Adipocyte (in vitro differentiated cells): ENCODE measurements at regions not wholly inside any gene's neighbourhood (a gene's known extent, or its start where the extent isn't known, plus 50 kb on each side); places are given as distances from the start of the nearest gene placed in this dataset.
"Not testable (repeated sequence)": the region's sequence is repeated elsewhere in the genome, so short reads cannot be mapped to it uniquely, and the experiment has no call there.

Experiments used
- DNase-seq: peaks from one replicate; pipeline ENCODE4 v3.0.0-alpha.2; 2015; ENCODE audit warnings: low read depth
- H3K27me3 ChIP-seq: replicated peaks from 2 replicates; pipeline ENCODE4 v1.7.0; 2013; ENCODE audit warnings: mild to moderate bottlenecking, low read length, moderate library complexity; ENCODE audit not compliant: control insufficient read depth, insufficient read depth
- H3K36me3 ChIP-seq: 2 replicates; pipeline ENCODE4 v1.7.0; 2013; ENCODE audit warnings: low read length, mild to moderate bottlenecking, moderate library complexity; ENCODE audit not compliant: control insufficient read depth, insufficient read depth, severe bottlenecking
- H3K4me1 ChIP-seq: 2 replicates; pipeline ENCODE4 v1.7.0; 2013; ENCODE audit warnings: mild to moderate bottlenecking, low read length, moderate library complexity; ENCODE audit not compliant: control insufficient read depth, insufficient read depth
- H3K4me3 ChIP-seq: 2 replicates; pipeline ENCODE4 v1.7.0; 2013; ENCODE audit warnings: mild to moderate bottlenecking, low read length, moderate library complexity
- H3K9ac ChIP-seq: 2 replicates; pipeline ENCODE4 v1.7.0; 2013; ENCODE audit warnings: mild to moderate bottlenecking, low read length, moderate library complexity
- H3K9me3 ChIP-seq: 2 replicates; pipeline ENCODE4 v1.7.0; 2013; ENCODE audit warnings: mild to moderate bottlenecking, low read length, moderate library complexity; ENCODE audit not compliant: control insufficient read depth

DNA sequence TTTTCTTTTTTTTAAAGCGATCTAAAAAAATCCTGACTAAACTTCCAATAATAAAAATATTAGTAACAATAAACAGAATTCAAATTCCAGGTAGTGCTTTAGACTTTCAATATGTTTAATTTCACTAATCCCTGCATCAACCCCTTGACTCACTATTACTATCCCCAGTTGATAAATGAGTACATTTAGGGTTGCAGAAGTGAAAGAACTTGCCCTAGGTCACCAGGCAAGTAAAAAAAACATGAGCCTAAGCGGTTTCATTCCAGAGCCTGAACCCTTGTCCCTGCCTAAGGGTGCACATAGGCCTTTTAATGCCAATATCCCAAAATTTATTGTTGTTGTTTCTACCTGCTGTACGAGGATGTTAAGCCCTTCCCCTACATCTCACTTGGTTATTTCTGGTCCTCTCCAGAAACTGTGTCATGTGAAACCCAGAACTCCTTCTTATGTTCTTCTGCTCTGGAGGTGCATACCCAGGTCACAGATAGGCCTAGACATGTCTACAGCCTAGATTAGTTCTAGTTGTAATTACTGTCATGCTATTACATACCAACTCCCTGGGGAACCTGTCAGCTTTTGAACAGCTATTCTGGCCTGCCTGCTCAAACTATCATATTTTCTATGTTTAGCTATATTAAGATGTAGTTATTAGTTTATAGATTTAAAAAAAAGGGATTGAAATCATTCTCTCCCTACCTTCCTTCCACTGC, 244.5 kb upstream of the PITX2 start:
- peak; percentile 48 for DNase-seq
- Histone ChIP-seq H3K27me3 (no peaks in the 10 kb centered on the region), H3K36me3 (no peaks in the 10 kb centered on the region), H3K9me3 (no peaks in the 10 kb centered on the region), H3K9ac (no peak overlapping the region), H3K4me1 (peaks cover 54% of the 10 kb centered on the region), H3K4me3 (no peak overlapping the region)

DNA sequence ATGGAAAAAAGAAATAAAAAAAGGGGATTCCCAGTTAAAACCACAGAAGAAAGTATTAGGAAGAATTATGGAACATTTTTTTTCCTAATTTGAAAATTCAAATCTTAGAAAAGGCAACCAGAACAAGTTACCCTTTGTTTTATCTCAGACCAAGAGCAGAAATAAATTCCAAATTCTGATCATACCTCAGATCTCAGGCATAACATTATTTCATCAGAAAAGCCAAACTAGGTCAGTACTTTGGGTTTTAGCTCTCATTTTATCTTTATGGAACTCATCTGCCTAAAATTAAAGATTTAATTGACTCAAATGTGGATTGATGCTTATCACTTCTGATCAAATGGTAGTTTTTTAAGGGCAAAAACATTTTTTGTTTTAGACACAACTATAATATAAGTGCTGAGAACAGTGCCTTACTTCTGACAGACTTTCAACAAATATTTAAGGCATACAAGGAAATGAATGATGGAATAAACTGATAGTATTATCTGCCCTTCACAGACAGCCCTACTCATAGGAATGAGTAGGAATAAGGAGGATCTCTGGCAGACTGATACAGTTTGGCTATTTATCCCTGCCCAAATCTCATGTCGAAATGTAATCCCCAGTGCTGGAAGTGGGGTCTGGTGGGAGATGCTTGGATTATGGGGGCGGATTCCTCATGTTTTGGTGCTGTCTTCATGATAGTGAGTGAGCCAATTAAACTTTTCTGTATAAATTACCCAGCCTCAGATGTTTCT, 245.3 kb upstream of the PITX2 start:
- no peak overlapping the region for H3K4me3 ChIP-seq
- H3K9me3 ChIP-seq, result no peaks in the 10 kb centered on the region
- H3K9ac ChIP-seq, result peak overlapping the region; percentile 23
- H3K36me3 ChIP-seq, result no peaks in the 10 kb centered on the region
- H3K27me3 ChIP-seq, result no peaks in the 10 kb centered on the region
- peaks cover 54% of the 10 kb centered on the region for H3K4me1 ChIP-seq
- peak; percentile 45 for DNase-seq

DNA sequence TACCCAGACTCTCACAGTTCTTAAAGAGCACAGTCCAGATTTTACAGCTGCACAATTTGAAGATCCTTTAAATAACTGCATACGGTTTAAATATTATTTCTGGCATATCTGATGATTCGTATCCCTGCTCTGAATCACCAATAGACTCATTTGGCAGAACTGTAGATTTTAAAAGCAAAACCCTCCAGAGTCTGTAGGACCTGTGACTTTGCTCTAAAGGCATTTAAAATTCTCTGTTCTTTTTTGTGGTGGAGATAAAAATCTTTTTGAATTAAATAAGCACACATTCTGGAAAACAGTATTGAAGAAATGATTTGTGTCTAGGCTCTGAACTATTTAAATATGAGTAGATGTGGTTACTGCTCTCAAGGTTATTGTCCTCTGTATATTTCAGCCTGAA, 246.2 kb upstream of the PITX2 start:
- peak overlapping the region; percentile 23 for H3K9ac ChIP-seq
- peaks cover 54% of the 10 kb centered on the region for H3K4me1 ChIP-seq
- H3K27me3 ChIP-seq, result no peaks in the 10 kb centered on the region
- H3K4me3 ChIP-seq, result peak overlapping the region; percentile 41
- no peaks in the 10 kb centered on the region for H3K36me3 ChIP-seq
- DNase-seq, result peak; percentile 78
- H3K9me3 ChIP-seq, result no peaks in the 10 kb centered on the region

DNA sequence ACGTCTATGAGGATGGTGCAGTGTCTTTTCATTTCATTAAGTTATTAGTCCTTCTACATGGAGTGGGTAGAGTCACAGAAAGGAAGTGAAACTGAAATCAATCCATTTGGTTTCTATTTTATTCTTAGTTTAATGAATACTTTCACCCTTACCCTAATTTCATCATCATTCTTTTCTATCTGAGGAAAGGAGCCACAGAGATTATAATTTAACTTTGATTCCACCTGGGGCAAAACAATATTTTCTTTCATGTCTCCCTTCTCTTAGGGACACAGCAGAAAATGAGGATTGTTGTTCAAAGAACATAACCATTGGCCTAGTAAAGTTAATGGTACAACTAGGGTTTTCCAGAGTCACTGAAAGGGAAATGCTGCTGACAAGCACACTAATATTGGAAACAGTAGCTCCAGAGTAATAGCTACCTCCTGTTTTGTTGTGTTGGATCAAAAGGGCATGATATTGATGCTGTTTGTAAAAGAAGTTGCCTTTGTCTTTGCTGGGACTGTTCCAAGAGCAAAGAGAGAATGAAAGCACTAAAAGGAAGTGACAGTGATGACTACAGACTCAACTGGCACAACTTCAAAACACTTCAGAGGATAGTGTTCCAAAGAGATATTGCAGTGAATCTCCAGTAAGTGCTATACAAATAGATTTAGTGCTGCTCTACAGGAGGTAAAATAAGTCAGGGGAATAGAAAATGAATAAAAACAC, 247.1 kb upstream of the PITX2 start:
- peak overlapping the region; percentile 41 for H3K4me3 ChIP-seq
- H3K9ac ChIP-seq, result no peak overlapping the region
- DNase-seq, result peak; percentile 26
- no peaks in the 10 kb centered on the region for H3K27me3 ChIP-seq
- H3K9me3 ChIP-seq, result no peaks in the 10 kb centered on the region
- H3K36me3 ChIP-seq, result no peaks in the 10 kb centered on the region
- peaks cover 54% of the 10 kb centered on the region for H3K4me1 ChIP-seq

DNA sequence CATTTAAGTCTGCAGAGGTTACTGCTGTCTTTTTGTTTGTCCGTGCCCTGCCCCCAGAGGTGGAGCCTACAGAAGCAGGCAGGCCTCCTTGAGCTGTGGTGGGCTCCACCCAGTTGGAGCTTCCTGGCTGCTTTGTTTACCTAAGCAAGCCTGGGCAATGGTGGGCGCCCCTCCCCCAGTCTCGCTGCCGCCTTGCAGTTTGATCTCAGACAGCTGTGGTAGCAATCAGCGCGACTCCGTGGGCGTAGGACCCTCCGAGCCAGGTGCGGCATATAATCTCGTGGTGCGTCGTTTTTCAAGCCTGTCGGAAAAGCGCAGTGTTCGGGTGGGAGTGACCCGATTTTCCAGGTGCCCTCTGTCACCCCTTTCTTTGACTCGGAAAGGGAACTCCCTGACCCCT, 253.3 kb upstream of the PITX2 start:
- not testable (repeated sequence) for H3K36me3 ChIP-seq, H3K9me3 ChIP-seq, H3K27me3 ChIP-seq, DNase-seq, H3K4me3 ChIP-seq, H3K9ac ChIP-seq, H3K4me1 ChIP-seq

DNA sequence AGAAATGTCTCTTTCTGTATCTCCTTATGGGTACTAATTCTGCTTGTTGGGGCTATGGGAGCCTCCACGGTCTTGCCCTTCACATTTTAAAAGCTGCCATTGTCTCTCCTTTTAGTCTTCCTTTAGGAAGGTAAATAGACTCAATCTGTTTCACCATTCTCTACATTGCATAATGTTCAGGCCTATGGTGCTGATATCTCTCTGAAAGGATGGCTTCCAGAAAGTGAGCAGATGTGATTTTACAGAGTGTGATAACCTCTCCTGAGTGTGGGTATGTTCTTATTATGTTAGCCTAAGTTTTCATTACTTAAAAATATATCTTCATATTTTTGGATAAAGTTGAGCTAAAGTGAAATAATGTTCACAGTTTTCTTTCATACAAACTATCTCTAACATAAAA, 254.0 kb upstream of the PITX2 start:
- H3K27me3 ChIP-seq, result no peaks in the 10 kb centered on the region
- no peak overlapping the region for H3K9ac ChIP-seq
- no peaks in the 10 kb centered on the region for H3K9me3 ChIP-seq
- no peaks in the 10 kb centered on the region for H3K36me3 ChIP-seq
- no peak for DNase-seq
- peaks cover 5% of the 10 kb centered on the region for H3K4me1 ChIP-seq
- no peak overlapping the region for H3K4me3 ChIP-seq

DNA sequence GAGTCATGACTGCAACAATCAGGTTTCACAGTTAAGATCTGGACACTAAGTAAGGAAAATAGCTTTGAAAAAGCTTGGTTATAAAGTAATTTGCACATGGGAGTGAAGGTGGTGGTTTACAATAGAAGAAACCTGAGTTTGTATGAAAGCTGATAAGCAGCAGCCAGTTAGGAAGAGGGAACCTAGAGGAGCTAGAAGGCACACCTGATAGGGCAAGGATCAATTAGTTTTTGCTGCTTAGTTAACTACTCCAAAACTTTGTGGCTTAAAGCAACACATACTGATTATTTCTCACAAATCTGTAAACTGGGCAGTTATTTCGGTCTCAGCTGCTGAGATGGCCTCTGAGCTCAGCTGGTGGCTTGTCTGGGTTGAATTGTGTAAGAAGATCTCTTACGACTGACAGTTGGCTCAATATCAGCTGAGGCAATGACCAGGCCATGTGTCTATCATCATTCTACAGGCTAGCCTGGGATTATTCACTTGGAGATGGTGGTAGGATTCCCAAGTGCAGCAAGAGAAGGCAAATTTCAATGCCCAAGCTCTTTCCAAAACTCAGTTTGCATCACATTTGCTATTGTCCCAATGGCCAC, 255.0 kb upstream of the PITX2 start:
- no peak overlapping the region for H3K9ac ChIP-seq
- no peaks in the 10 kb centered on the region for H3K36me3 ChIP-seq
- H3K4me1 ChIP-seq, result peaks cover 5% of the 10 kb centered on the region
- no peak for DNase-seq
- no peaks in the 10 kb centered on the region for H3K27me3 ChIP-seq
- no peak overlapping the region for H3K4me3 ChIP-seq
- no peaks in the 10 kb centered on the region for H3K9me3 ChIP-seq

DNA sequence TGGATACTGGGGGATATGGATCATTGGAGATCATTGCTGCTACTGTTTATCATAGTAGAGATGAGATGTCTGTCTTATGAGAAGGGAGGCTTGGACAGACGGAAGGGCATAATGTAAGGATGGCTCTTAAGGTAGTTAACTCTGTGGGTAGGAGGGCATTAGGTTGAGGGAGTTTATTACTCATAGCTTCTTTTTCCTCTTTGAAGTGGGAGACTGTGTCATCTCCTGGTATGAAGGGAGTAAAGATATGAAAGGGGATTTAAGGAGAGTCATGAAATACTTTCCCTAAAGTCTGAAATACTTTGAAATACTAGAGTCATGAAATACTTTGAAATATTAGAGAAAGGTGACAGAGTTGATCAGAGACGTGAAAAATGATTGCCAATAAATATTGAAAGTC, 255.5 kb upstream of the PITX2 start:
- Histone ChIP-seq H3K9ac (no peak overlapping the region), H3K9me3 (no peaks in the 10 kb centered on the region), H3K4me3 (no peak overlapping the region), H3K27me3 (no peaks in the 10 kb centered on the region), H3K4me1 (peaks cover 5% of the 10 kb centered on the region), H3K36me3 (no peaks in the 10 kb centered on the region)
- no peak for DNase-seq

DNA sequence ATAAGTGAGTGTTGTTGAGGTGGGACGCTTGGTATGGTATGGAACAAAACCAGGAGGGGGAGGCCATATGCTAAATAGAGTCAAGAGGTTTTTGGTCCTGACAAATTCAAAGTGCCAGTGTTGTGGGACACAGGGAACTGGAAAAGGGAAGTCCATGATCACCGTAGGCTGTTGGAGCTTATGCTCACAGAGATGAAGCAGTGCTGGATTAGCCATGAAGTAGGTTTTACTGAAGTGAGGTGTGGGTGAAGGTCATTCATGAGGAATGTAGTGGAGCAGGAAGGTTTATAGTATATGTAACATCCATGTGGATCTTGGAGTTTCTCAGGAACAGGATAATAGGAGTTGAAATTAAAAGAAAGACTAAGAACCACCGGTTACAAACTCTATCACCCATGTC, 256.1 kb upstream of the PITX2 start:
- Histone ChIP-seq H3K9ac (no peak overlapping the region), H3K9me3 (no peaks in the 10 kb centered on the region), H3K36me3 (no peaks in the 10 kb centered on the region), H3K4me1 (peaks cover 5% of the 10 kb centered on the region), H3K27me3 (no peaks in the 10 kb centered on the region), H3K4me3 (no peak overlapping the region)
- DNase-seq, result no peak

DNA sequence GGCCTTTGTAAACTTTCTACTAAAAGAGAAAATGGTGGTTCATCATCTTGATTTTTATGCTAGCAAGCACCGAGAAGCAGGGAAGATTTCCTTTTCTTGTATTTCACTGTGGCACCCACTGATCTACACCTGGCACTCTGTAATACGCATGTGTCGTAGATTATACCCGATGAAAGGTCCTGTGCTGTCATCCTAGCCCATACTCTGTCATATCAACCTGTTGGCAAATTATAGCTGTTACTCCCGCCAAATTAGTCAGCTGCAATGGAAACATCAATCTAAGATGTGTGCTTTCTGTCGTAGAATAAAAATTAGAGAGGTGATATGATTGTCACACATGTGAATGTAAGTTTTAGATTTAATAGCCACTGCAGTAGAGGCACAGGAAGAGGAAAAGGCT, 263.4 kb upstream of the PITX2 start:
- Histone ChIP-seq H3K9ac (no peak overlapping the region), H3K9me3 (peaks cover 1% of the 10 kb centered on the region), H3K27me3 (no peaks in the 10 kb centered on the region), H3K4me1 (no peaks in the 10 kb centered on the region), H3K36me3 (no peaks in the 10 kb centered on the region), H3K4me3 (no peak overlapping the region)
- DNase-seq, result no peak

DNA sequence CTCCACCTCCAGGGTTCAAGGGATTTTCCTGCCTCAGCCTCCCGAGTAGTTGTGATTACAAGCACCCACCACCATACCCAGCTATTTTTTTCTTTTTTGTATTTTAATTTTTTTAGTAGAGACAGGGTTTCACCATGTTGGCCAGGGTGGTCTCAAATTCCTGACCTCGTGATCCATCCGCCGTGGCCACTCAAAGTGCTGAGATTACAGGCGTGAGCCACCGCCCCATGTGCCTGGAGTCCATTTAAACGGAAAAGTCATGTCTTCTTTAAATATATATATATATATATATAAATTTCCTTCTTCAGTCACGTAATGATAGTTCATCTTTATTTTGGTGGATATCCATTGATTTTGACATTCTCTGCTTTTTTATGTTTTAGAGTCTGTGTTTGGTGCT, 264.0 kb upstream of the PITX2 start:
- Histone ChIP-seq H3K4me3 (no peak overlapping the region), H3K27me3 (no peaks in the 10 kb centered on the region), H3K9me3 (peaks cover 7% of the 10 kb centered on the region), H3K36me3 (no peaks in the 10 kb centered on the region), H3K4me1 (no peaks in the 10 kb centered on the region), H3K9ac (no peak overlapping the region)
- DNase-seq, result no peak
